Sigmoid colon (tissue), 6 donors: ENCODE measurements at regions not wholly inside any gene's neighbourhood (a gene's known extent, or its start where the extent isn't known, plus 50 kb on each side); places are given as distances from the start of the nearest gene placed in this dataset.

Experiments used
- DNase-seq: peaks from one replicate; pipeline ENCODE4 v3.0.0-alpha.2; 2019
- H3K27ac ChIP-seq, 4 donors: fragments of 200-600 bp; sonication (generic); one replicate each; pipeline ENCODE4 v1.5.1; 2016 to 2019; ENCODE audit warnings: mild to moderate bottlenecking in 1 of 4
- H3K27me3 ChIP-seq, 3 donors: fragments of 200-600 bp; sonication (generic); one replicate each; pipeline ENCODE4 v1.5.1; 2019; ENCODE audit warnings: mild to moderate bottlenecking in 1 of 3
- H3K36me3 ChIP-seq, 4 donors: fragments of 200-600 bp; sonication (generic); one replicate each; pipeline ENCODE4 v1.5.1; 2016 to 2019
- H3K4me1 ChIP-seq, 4 donors: fragments of 200-600 bp; sonication (generic); one replicate each; pipeline ENCODE4 v1.5.1; 2017 to 2019
- H3K4me3 ChIP-seq, 4 donors: fragments of 200-600 bp; sonication (generic); one replicate each; pipeline ENCODE4 v1.5.1; 2017 to 2019; ENCODE audit warnings: mild to moderate bottlenecking in 2 of 4, moderate library complexity in 1 of 4
- H3K9me3 ChIP-seq, 4 donors: fragments of 200-600 bp in 3 of 4; sonication (generic) in 3 of 4; one replicate each; pipeline versions ENCODE4 v1.5.1 to v1.6.1; 2013 to 2019
- CTCF ChIP-seq, 4 experiments: fragments of 450-650 bp in 3 of 4; fragments of 200-600 bp in 1 of 4; IDR thresholded peaks; one replicate each; pipeline ENCODE4 v1.5.1; 2016 to 2019; ENCODE audit warnings: antibody characterized with exemption in 4 of 4, mild to moderate bottlenecking in 3 of 4, moderate library complexity in 2 of 4
- EP300 ChIP-seq, 4 donors: sonication (generic); formaldehyde crosslinking; IDR thresholded peaks; one replicate each; pipeline ENCODE4 v1.6.1; 2017; ENCODE audit warnings: antibody characterized with exemption in 4 of 4
- POLR2A ChIP-seq, 2 donors: fragments of 450-650 bp; IDR thresholded peaks; one replicate each; pipeline ENCODE4 v1.6.1; 2016; ENCODE audit warnings: antibody characterized with exemption in 2 of 2, mild to moderate bottlenecking in 2 of 2, moderate library complexity in 2 of 2
- POLR2AphosphoS5 ChIP-seq, 4 donors: sonication (generic); formaldehyde crosslinking; IDR thresholded peaks; one replicate each; pipeline ENCODE4 v1.6.1; 2017; ENCODE audit warnings: antibody characterized with exemption in 4 of 4
- WGBS, 2 donors: extraction: QIAGEN DNeasy Blood & Tissue Kit; methylation state at CpG; one replicate each; pipeline ENCODE4 v1.1.7; 2013; 5-methylcytosine and 5-hydroxymethylcytosine counted together
- intact Hi-C: fragments of 100-400 bp; cut with DNase I; formaldehyde crosslinking; loops from one replicate; pipeline ENCODE4 v1.15.1; 2023
- donor health status: healthy with polysubstance abuse.
- donor health status: healthy.

GRCh38 chr12:127175361-127175760 is 1091.6 kb upstream of the TMEM132C start:
- intact Hi-C loops, result no loop called here
- H3K4me1 ChIP-seq, result no peaks in the 10 kb centered on the region
- no peak overlapping the region for H3K27ac ChIP-seq
- no peak for DNase-seq
- H3K27me3 ChIP-seq, result no peaks in the 10 kb centered on the region
- 76 to 85% methylated on average over 4 of the region's 4 CpGs for WGBS, 2 donors
- H3K9me3 ChIP-seq, result peaks cover 0 to 9% (median 4%) of the 10 kb centered on the region in 4 donors
- no peak for TF ChIP-seq CTCF (IDR thresholded peaks at IDR 0.05)
- TF ChIP-seq EP300 (IDR thresholded peaks at IDR 0.05), result no peak
- TF ChIP-seq POLR2AphosphoS5 (IDR thresholded peaks at IDR 0.05), result no peak
- no peak for TF ChIP-seq POLR2A (IDR thresholded peaks at IDR 0.05)
- H3K4me3 ChIP-seq, result no peak overlapping the region
- H3K36me3 ChIP-seq, result no peaks in the 10 kb centered on the region

GRCh38 chr12:127176804-127177203 is 1090.2 kb upstream of the TMEM132C start:
- no peak for TF ChIP-seq POLR2AphosphoS5 (IDR thresholded peaks at IDR 0.05)
- TF ChIP-seq EP300 (IDR thresholded peaks at IDR 0.05), result no peak
- TF ChIP-seq POLR2A (IDR thresholded peaks at IDR 0.05), result no peak
- TF ChIP-seq CTCF (IDR thresholded peaks at IDR 0.05), result no peak
- no peak for DNase-seq
- H3K4me3 ChIP-seq, result no peak overlapping the region
- no peaks in the 10 kb centered on the region for H3K4me1 ChIP-seq
- intact Hi-C loops, result no loop called here
- H3K9me3 ChIP-seq, result peaks cover 0 to 9% (median 4%) of the 10 kb centered on the region in 4 donors
- 91 to 95% methylated on average over 4 of the region's 4 CpGs for WGBS, 2 donors
- no peak overlapping the region for H3K27ac ChIP-seq
- no peaks in the 10 kb centered on the region for H3K27me3 ChIP-seq
- no peaks in the 10 kb centered on the region for H3K36me3 ChIP-seq

GRCh38 chr12:127178052-127178451 is 1088.9 kb upstream of the TMEM132C start:
- no peaks in the 10 kb centered on the region for H3K27me3 ChIP-seq
- no peak overlapping the region for H3K4me3 ChIP-seq
- H3K36me3 ChIP-seq, result no peaks in the 10 kb centered on the region
- no peak for DNase-seq
- intact Hi-C loops, result no loop called here
- WGBS, 2 donors, result 88 to 93% methylated on average over 5 of the region's 5 CpGs
- H3K9me3 ChIP-seq, result peaks cover 0 to 9% (median 4%) of the 10 kb centered on the region in 4 donors
- no peak overlapping the region for H3K27ac ChIP-seq
- no peaks in the 10 kb centered on the region for H3K4me1 ChIP-seq
- TF ChIP-seq POLR2AphosphoS5 (IDR thresholded peaks at IDR 0.05), result no peak
- TF ChIP-seq EP300 (IDR thresholded peaks at IDR 0.05), result no peak
- no peak for TF ChIP-seq CTCF (IDR thresholded peaks at IDR 0.05)
- no peak for TF ChIP-seq POLR2A (IDR thresholded peaks at IDR 0.05)

- Histone ChIP-seq H3K4me1 (no peaks in the 10 kb centered on the region), H3K9me3 (peaks cover 0 to 9% (median 4%) of the 10 kb centered on the region in 4 donors), H3K27ac (no peak overlapping the region), H3K27me3 (no peaks in the 10 kb centered on the region), H3K36me3 (no peaks in the 10 kb centered on the region), H3K4me3 (no peak overlapping the region)
- 92 to 97% methylated on average over 1 of the region's 1 CpG for WGBS, 2 donors
- no peak for DNase-seq
- intact Hi-C loops, result no loop called here
- TF ChIP-seq POLR2AphosphoS5 (IDR thresholded peaks at IDR 0.05), result no peak
- no peak for TF ChIP-seq CTCF (IDR thresholded peaks at IDR 0.05)
These were observed 1088.5 kb upstream of the TMEM132C start for GRCh38 chr12:127178463-127178862.

- DNase-seq, result no peak
- Histone ChIP-seq H3K27ac (no peak overlapping the region), H3K27me3 (no peaks in the 10 kb centered on the region), H3K9me3 (peaks cover 0 to 9% (median 4%) of the 10 kb centered on the region in 4 donors), H3K36me3 (no peaks in the 10 kb centered on the region), H3K4me3 (no peak overlapping the region), H3K4me1 (no peaks in the 10 kb centered on the region)
- WGBS, 2 donors, result 80 to 81% methylated on average over 6 of the region's 6 CpGs
- intact Hi-C loops, result no loop called here
- no peak for TF ChIP-seq POLR2A (IDR thresholded peaks at IDR 0.05)
- TF ChIP-seq EP300 (IDR thresholded peaks at IDR 0.05), result no peak
- no peak for TF ChIP-seq CTCF (IDR thresholded peaks at IDR 0.05)
- TF ChIP-seq POLR2AphosphoS5 (IDR thresholded peaks at IDR 0.05), result no peak
These were observed 1087.8 kb upstream of the TMEM132C start for GRCh38 chr12:127179176-127179575.
